AG04449 (cell line): ENCODE measurements at regions not wholly inside any gene's neighbourhood (a gene's known extent, or its start where the extent isn't known, plus 50 kb on each side); places are given as distances from the start of the nearest gene placed in this dataset.

Experiments used
- CTCF ChIA-PET: fragments of 350-600 bp; formaldehyde crosslinking; extraction: SDS; loops from one replicate; lab custom pipeline; 2021; ENCODE audit warnings: antibody characterized with exemption; lab: Yijun Ruan, JAX
- POLR2A ChIA-PET: fragments of 400-600, 350-600 bp; formaldehyde crosslinking; extraction: SDS; loops from one replicate; lab custom pipeline; 2020; ENCODE audit warnings: antibody characterized with exemption, inconsistent platforms; lab: Yijun Ruan, JAX
- DNase-seq: peaks from one replicate; pipeline ENCODE4 v3.0.0-alpha.2; 2010; ENCODE audit warnings: low read depth, low spot score
- H3K4me3 ChIP-seq: 2 replicates; pipeline ENCODE4 v1.5.1; 2011; ENCODE audit warnings: low read depth, mild to moderate bottlenecking, control low read depth, low read length
- CTCF ChIP-seq: IDR thresholded peaks from one replicate; pipeline ENCODE4 v1.5.1; 2011; ENCODE audit warnings: mild to moderate bottlenecking, moderate library complexity, low read length, control low read depth, inconsistent platforms; ENCODE audit not compliant: insufficient read depth; ENCODE audit errors: missing control alignments

- TF ChIP-seq CTCF = no peak
- no peak for DNase-seq
- no peak overlapping the region for H3K4me3 ChIP-seq
- ChIA-PET CTCF (no interaction called here), POLR2A (no interaction called here)
Observed at GRCh38 chr16:27005386-27005785, 61.3 kb upstream of the C16orf82 start.
